ENCODE measurements at regions not wholly inside any gene's neighbourhood (a gene's known extent, or its start where the extent isn't known, plus 50 kb on each side); places are given as distances from the start of the nearest gene placed in this dataset.

DNA sequence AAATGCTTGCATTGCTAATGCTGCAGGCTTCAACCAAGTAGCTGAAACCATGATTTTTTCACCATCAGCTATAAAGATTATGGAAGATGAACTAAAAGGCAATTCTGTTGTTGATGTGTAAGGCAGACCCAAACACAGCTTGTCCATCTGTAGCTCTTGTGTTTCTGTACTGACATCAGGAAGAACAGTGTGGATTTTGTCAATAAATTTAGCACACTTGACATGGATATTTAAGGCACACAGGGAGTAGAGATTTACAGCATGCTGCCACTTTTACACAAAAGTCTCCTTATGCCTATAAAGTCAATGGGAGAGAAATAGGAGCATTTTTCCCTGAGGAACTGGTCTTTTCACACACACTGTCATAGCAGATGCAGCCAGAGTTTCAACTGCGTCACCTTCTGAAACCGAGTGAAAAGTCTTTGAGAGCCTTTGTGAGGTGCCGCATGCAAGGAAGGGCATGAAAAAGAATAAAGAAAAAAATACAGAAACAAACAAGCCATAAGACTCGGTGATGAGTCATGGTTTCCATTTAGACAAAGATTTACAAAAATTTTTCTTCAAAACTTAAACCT lies 261.4 kb upstream of the TFAP2D start:
- ChIA-PET CTCF (no interaction called here), POLR2A (ENCODE audit: low non-redundant PET) (no interaction called here)
- H3K36me3 ChIP-seq (ENCODE audit: insufficient read depth, low read length, poor library complexity, severe bottlenecking), result no peaks in the 10 kb centered on the region
- H3K4me1 ChIP-seq (ENCODE audit: insufficient read depth, low read length, poor library complexity, severe bottlenecking), result no peaks in the 10 kb centered on the region
- BruUV-seq (replicated peaks), result no TSS peak
- intact Hi-C loops (cut with micrococcal nuclease; ENCODE audit: unreplicated experiment), result no loop called here
- H3K9me3 ChIP-seq (ENCODE audit: low read depth, low read length, poor library complexity, severe bottlenecking), result no peaks in the 10 kb centered on the region
- TF ChIP-seq, protein P1, sequence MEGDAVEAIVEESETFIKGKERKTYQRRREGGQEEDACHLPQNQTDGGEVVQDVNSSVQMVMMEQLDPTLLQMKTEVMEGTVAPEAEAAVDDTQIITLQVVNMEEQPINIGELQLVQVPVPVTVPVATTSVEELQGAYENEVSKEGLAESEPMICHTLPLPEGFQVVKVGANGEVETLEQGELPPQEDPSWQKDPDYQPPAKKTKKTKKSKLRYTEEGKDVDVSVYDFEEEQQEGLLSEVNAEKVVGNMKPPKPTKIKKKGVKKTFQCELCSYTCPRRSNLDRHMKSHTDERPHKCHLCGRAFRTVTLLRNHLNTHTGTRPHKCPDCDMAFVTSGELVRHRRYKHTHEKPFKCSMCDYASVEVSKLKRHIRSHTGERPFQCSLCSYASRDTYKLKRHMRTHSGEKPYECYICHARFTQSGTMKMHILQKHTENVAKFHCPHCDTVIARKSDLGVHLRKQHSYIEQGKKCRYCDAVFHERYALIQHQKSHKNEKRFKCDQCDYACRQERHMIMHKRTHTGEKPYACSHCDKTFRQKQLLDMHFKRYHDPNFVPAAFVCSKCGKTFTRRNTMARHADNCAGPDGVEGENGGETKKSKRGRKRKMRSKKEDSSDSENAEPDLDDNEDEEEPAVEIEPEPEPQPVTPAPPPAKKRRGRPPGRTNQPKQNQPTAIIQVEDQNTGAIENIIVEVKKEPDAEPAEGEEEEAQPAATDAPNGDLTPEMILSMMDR (conservative IDR thresholded peaks at IDR 0.05; ENCODE audit: low read depth, low read length), result no peak
- TF ChIP-seq EZH2 (IDR thresholded peaks at IDR 0.05; ENCODE audit: borderline replicate concordance, low read depth, low read length, poor library complexity, severe bottlenecking), result no peak
- H3K27me3 ChIP-seq (replicated peaks; ENCODE audit: insufficient read depth, low read depth, low read length, poor library complexity), result peaks cover 20% of the 10 kb centered on the region
- no peak for DNase-seq (ENCODE audit: low spot score)
- H3K27ac ChIP-seq (ENCODE audit: low read depth, low read length, poor library complexity, severe bottlenecking), result no peak overlapping the region
- no peak overlapping the region for H3K4me3 ChIP-seq (ENCODE audit: low read depth, low read length, poor library complexity, severe bottlenecking)

GRCh38 chr6:50455029-50455428 lies 258.3 kb upstream of the TFAP2D start:
- no TSS peak for BruUV-seq (replicated peaks)
- no peak for DNase-seq (ENCODE audit: low spot score)
- Histone ChIP-seq H3K9me3 (ENCODE audit: low read depth, low read length, poor library complexity, severe bottlenecking) (no peaks in the 10 kb centered on the region), H3K4me1 (ENCODE audit: insufficient read depth, low read length, poor library complexity, severe bottlenecking) (no peaks in the 10 kb centered on the region), H3K27me3 (replicated peaks; ENCODE audit: insufficient read depth, low read depth, low read length, poor library complexity) (peaks cover 20% of the 10 kb centered on the region), H3K27ac (ENCODE audit: low read depth, low read length, poor library complexity, severe bottlenecking) (no peak overlapping the region), H3K4me3 (ENCODE audit: low read depth, low read length, poor library complexity, severe bottlenecking) (no peak overlapping the region), H3K36me3 (ENCODE audit: insufficient read depth, low read length, poor library complexity, severe bottlenecking) (no peaks in the 10 kb centered on the region)
- intact Hi-C loops (cut with micrococcal nuclease; ENCODE audit: unreplicated experiment), result no loop called here
- POLR2A ChIA-PET (ENCODE audit: low non-redundant PET), result no interaction called here
- CTCF ChIA-PET, result no interaction called here
- TF ChIP-seq, protein P1 (conservative IDR thresholded peaks at IDR 0.05; ENCODE audit: low read depth, low read length), result no peak
- TF ChIP-seq EZH2 (IDR thresholded peaks at IDR 0.05; ENCODE audit: borderline replicate concordance, low read depth, low read length, poor library complexity, severe bottlenecking), result no peak

GRCh38 chr6:50457351-50457750 lies 256.0 kb upstream of the TFAP2D start:
- no peak overlapping the region for H3K4me3 ChIP-seq (ENCODE audit: low read depth, low read length, poor library complexity, severe bottlenecking)
- H3K36me3 ChIP-seq (ENCODE audit: insufficient read depth, low read length, poor library complexity, severe bottlenecking), result no peaks in the 10 kb centered on the region
- ChIA-PET CTCF (no interaction called here), POLR2A (ENCODE audit: low non-redundant PET) (no interaction called here)
- no peak for DNase-seq (ENCODE audit: low spot score)
- BruUV-seq (replicated peaks), result no TSS peak
- no peak for TF ChIP-seq EZH2 (IDR thresholded peaks at IDR 0.05; ENCODE audit: borderline replicate concordance, low read depth, low read length, poor library complexity, severe bottlenecking)
- TF ChIP-seq, protein P1 (conservative IDR thresholded peaks at IDR 0.05; ENCODE audit: low read depth, low read length), result no peak
- no peaks in the 10 kb centered on the region for H3K4me1 ChIP-seq (ENCODE audit: insufficient read depth, low read length, poor library complexity, severe bottlenecking)
- intact Hi-C loops (cut with micrococcal nuclease; ENCODE audit: unreplicated experiment), result no loop called here
- peaks cover 2% of the 10 kb centered on the region for H3K27me3 ChIP-seq (replicated peaks; ENCODE audit: insufficient read depth, low read depth, low read length, poor library complexity)
- H3K27ac ChIP-seq (ENCODE audit: low read depth, low read length, poor library complexity, severe bottlenecking), result no peak overlapping the region
- no peaks in the 10 kb centered on the region for H3K9me3 ChIP-seq (ENCODE audit: low read depth, low read length, poor library complexity, severe bottlenecking)

All from A673 (cell line).